ENCODE measurements at regions not wholly inside any gene's neighbourhood (a gene's known extent, or its start where the extent isn't known, plus 50 kb on each side); places are given as distances from the start of the nearest gene placed in this dataset.

DNA sequence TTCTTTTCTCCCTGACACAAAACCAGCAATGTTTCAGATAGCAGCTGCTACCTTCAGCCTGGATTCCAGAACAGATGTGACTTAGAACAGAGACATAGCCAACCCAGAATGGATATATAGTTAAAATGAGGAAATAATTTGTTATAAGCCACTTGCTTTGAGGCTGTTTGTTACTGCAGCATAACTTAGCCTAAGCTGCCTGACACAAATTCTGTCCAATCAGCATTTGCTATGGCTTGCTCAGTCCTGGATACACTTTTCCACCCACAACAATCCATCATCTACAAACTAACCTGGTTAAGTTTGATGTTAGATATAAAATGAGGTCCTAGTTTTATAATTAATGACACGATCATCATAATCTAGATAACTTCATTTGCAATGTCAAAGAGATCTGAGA is 480.4 kb downstream of the NR4A2 start:
- TF ChIP-seq ZNF114 (CRISPR knock-in tag; IDR thresholded peaks at IDR 0.05) (no peak), EZH2phosphoT487 (IDR thresholded peaks at IDR 0.05; ENCODE audit: unreplicated experiment) (no peak)
- TF ChIP-seq, protein P1, sequence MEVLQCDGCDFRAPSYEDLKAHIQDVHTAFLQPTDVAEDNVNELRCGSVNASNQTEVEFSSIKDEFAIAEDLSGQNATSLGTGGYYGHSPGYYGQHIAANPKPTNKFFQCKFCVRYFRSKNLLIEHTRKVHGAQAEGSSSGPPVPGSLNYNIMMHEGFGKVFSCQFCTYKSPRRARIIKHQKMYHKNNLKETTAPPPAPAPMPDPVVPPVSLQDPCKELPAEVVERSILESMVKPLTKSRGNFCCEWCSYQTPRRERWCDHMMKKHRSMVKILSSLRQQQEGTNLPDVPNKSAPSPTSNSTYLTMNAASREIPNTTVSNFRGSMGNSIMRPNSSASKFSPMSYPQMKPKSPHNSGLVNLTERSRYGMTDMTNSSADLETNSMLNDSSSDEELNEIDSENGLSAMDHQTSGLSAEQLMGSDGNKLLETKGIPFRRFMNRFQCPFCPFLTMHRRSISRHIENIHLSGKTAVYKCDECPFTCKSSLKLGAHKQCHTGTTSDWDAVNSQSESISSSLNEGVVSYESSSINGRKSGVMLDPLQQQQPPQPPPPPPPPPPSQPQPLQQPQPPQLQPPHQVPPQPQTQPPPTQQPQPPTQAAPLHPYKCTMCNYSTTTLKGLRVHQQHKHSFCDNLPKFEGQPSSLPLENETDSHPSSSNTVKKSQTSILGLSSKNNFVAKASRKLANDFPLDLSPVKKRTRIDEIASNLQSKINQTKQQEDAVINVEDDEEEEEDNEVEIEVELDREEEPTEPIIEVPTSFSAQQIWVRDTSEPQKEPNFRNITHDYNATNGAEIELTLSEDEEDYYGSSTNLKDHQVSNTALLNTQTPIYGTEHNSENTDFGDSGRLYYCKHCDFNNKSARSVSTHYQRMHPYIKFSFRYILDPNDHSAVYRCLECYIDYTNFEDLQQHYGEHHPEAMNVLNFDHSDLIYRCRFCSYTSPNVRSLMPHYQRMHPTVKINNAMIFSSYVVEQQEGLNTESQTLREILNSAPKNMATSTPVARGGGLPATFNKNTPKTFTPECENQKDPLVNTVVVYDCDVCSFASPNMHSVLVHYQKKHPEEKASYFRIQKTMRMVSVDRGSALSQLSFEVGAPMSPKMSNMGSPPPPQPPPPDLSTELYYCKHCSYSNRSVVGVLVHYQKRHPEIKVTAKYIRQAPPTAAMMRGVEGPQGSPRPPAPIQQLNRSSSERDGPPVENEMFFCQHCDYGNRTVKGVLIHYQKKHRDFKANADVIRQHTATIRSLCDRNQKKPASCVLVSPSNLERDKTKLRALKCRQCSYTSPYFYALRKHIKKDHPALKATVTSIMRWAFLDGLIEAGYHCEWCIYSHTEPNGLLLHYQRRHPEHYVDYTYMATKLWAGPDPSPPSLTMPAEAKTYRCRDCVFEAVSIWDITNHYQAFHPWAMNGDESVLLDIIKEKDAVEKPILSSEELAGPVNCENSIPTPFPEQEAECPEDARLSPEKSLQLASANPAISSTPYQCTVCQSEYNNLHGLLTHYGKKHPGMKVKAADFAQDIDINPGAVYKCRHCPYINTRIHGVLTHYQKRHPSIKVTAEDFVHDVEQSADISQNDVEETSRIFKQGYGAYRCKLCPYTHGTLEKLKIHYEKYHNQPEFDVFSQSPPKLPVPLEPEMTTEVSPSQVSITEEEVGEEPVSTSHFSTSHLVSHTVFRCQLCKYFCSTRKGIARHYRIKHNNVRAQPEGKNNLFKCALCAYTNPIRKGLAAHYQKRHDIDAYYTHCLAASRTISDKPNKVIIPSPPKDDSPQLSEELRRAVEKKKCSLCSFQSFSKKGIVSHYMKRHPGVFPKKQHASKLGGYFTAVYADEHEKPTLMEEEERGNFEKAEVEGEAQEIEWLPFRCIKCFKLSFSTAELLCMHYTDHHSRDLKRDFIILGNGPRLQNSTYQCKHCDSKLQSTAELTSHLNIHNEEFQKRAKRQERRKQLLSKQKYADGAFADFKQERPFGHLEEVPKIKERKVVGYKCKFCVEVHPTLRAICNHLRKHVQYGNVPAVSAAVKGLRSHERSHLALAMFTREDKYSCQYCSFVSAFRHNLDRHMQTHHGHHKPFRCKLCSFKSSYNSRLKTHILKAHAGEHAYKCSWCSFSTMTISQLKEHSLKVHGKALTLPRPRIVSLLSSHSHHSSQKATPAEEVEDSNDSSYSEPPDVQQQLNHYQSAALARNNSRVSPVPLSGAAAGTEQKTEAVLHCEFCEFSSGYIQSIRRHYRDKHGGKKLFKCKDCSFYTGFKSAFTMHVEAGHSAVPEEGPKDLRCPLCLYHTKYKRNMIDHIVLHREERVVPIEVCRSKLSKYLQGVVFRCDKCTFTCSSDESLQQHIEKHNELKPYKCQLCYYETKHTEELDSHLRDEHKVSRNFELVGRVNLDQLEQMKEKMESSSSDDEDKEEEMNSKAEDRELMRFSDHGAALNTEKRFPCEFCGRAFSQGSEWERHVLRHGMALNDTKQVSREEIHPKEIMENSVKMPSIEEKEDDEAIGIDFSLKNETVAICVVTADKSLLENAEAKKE (CRISPR knock-in tag; IDR thresholded peaks at IDR 0.05) = no peak
- TF ChIP-seq, protein P2, sequence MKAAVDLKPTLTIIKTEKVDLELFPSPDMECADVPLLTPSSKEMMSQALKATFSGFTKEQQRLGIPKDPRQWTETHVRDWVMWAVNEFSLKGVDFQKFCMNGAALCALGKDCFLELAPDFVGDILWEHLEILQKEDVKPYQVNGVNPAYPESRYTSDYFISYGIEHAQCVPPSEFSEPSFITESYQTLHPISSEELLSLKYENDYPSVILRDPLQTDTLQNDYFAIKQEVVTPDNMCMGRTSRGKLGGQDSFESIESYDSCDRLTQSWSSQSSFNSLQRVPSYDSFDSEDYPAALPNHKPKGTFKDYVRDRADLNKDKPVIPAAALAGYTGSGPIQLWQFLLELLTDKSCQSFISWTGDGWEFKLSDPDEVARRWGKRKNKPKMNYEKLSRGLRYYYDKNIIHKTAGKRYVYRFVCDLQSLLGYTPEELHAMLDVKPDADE (IDR thresholded peaks at IDR 0.05) = no peak
- no peak for DNase-seq (ENCODE audit: low spot score)
- Histone ChIP-seq H3F3A (replicated peaks; ENCODE audit: low read depth) (no peaks in the 10 kb centered on the region), H3K9me2 (ENCODE audit: insufficient read depth) (no peaks in the 10 kb centered on the region; the same call in 1 of the 2 replicates), H3K36me3 (ENCODE audit: insufficient read depth) (no peaks in the 10 kb centered on the region), H3K4me1 (ENCODE audit: insufficient read depth) (peaks cover 4% of the 10 kb centered on the region), H3K4me3 (no peak overlapping the region), H3K27me3 (ENCODE audit: insufficient read depth) (no peaks in the 10 kb centered on the region), H3K4me2 (no peak overlapping the region), H4K20me1 (replicated peaks; ENCODE audit: insufficient read depth) (no peaks in the 10 kb centered on the region), H2AFZ (no peak overlapping the region), H3K27ac (ENCODE audit: low read depth) (no peak overlapping the region), H3K79me2 (replicated peaks; ENCODE audit: insufficient read depth) (no peaks in the 10 kb centered on the region)
- Mint-ChIP-seq H3K27me3 (ENCODE audit: insufficient read depth, low read depth, poor library complexity) (no peaks in the 10 kb centered on the region), H3K36me3 (ENCODE audit: low read depth) (no peaks in the 10 kb centered on the region), H3K27ac (no peak overlapping the region), H3K4me3 (no peak overlapping the region), H3K4me1 (peaks cover 4% of the 10 kb centered on the region), H3K9me3 (no peaks in the 10 kb centered on the region; the same call in 2 of the 3 replicates)
- no peak for ATAC-seq

- H3K27ac Mint-ChIP-seq = no peak overlapping the region
- Histone ChIP-seq H3K4me3 (no peak overlapping the region), H3K27me3 (ENCODE audit: insufficient read depth) (no peaks in the 10 kb centered on the region), H3K4me1 (ENCODE audit: insufficient read depth) (peaks cover 23% of the 10 kb centered on the region), H3K9me2 (ENCODE audit: insufficient read depth) (no peaks in the 10 kb centered on the region), H3K36me3 (ENCODE audit: insufficient read depth) (no peaks in the 10 kb centered on the region), H4K20me1 (replicated peaks; ENCODE audit: insufficient read depth) (no peaks in the 10 kb centered on the region), H3K79me2 (replicated peaks; ENCODE audit: insufficient read depth) (no peaks in the 10 kb centered on the region), H3K27ac (ENCODE audit: low read depth) (no peak overlapping the region), H3F3A (replicated peaks; ENCODE audit: low read depth) (no peaks in the 10 kb centered on the region), H2AFZ (no peak overlapping the region), H3K4me2 (no peak overlapping the region)
- ATAC-seq (no peak), DNase-seq (ENCODE audit: low spot score) (no peak)
- H3K4me1 Mint-ChIP-seq = peaks cover 31% of the 10 kb centered on the region
- no peak overlapping the region for H3K4me3 Mint-ChIP-seq
- no peaks in the 10 kb centered on the region for H3K27me3 Mint-ChIP-seq (ENCODE audit: insufficient read depth, low read depth, poor library complexity)
- no peaks in the 10 kb centered on the region; the same call in 2 of the 3 replicates for H3K9me3 Mint-ChIP-seq
- no peaks in the 10 kb centered on the region for H3K36me3 Mint-ChIP-seq (ENCODE audit: low read depth)
- TF ChIP-seq EZH2phosphoT487 (IDR thresholded peaks at IDR 0.05; ENCODE audit: unreplicated experiment) = no peak
- TF ChIP-seq STAT1 (IDR thresholded peaks at IDR 0.05; ENCODE audit: unreplicated experiment) = no peak
- TF ChIP-seq, protein P2 (IDR thresholded peaks at IDR 0.05) = no peak
Measured at GRCh38 chr2:155846259-155846658, 486.3 kb downstream of the NR4A2 start.

Measured in GM23338 (cell line).